Gastrocnemius medialis (tissue), 4 donors: ENCODE measurements at regions not wholly inside any gene's neighbourhood (a gene's known extent, or its start where the extent isn't known, plus 50 kb on each side); places are given as distances from the start of the nearest gene placed in this dataset.

Source experiments
- CTCF ChIP-seq, 5 experiments: fragments of 450-650 bp in 3 of 5; fragments of 200-600 bp in 2 of 5; sonication (generic) in 2 of 5; IDR thresholded peaks in 4 of 5; conservative IDR thresholded peaks in 1 of 5; 1 replicate in 4 of 5; 2 replicates in 1 of 5; pipeline ENCODE4 v1.5.1; 2016 to 2019; ENCODE audit warnings: antibody characterized with exemption in 5 of 5, mild to moderate bottlenecking in 3 of 5, moderate library complexity in 3 of 5
- POLR2A ChIP-seq, 2 donors: fragments of 450-650 bp; IDR thresholded peaks; one replicate each; pipeline ENCODE4 v1.6.1; 2017; ENCODE audit warnings: antibody characterized with exemption in 2 of 2, mild to moderate bottlenecking in 2 of 2, moderate library complexity in 2 of 2

GRCh38 chr11:103744496-103745153, 291.8 kb upstream of the DDI1 start:
- TF ChIP-seq CTCF (IDR thresholded peaks at IDR 0.05 in 4 of 5, conservative IDR thresholded peaks at IDR 0.05 in 1 of 5) = no peak
- TF ChIP-seq POLR2A (IDR thresholded peaks at IDR 0.05) = no peak
